ENCODE measurements at regions not wholly inside any gene's neighbourhood (a gene's known extent, or its start where the extent isn't known, plus 50 kb on each side); places are given as distances from the start of the nearest gene placed in this dataset.
"Not testable (repeated sequence)": the region's sequence is repeated elsewhere in the genome, so short reads cannot be mapped to it uniquely, and the experiment has no call there.

DNA sequence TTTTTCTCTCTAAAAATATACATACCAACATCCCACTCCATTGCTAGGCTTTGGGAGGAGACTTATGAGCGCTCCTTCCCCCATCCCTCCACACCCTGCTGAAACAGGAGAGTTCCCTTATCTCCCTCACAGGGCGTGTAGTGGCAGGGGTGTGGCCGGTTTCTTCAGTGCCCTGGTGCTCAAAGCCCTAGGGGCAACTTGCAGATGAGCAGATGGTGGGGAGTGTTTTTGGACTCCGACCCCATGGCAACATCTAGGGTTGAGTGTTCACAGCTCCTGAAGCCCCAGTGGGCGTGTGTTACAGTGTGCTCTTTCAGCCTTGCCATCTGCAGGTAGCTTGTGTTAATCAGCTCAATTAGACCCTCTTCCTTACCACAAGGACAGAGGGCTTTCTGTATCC is 409.5 kb downstream of the MAT2B start:
- peak; percentile 14 to 58 for DNase-seq
- TF ChIP-seq POLR2A (IDR thresholded peaks at IDR 0.05; ENCODE audit: low read length): no peak

DNA sequence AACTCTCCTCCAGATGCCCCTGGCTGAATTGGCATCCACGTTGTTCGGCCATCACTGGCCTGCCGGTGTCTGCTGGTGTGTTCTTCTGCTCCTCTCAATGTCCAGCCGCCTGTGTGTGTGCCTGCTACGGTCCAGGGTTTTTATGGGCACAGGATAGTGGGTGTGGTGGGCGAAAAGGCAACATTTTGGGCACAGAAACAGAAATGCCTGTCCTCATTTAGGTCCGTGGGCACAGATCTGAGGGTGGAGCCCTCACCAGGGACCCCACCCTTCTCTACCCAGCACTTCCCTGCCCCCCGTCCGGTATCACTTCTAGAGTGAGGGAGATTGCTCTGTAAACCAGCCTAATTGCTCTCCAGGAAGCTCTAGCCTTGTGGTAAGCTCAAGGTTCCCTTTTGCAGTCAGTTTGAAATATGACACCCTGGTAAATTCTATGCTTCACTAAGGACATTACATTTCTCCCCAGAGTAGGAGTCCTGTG is 410.1 kb downstream of the MAT2B start:
- no peak for TF ChIP-seq POLR2A (IDR thresholded peaks at IDR 0.05; ENCODE audit: low read length)
- TF ChIP-seq GATA1 (IDR thresholded peaks at IDR 0.05; ENCODE audit: low read depth, low read length): no peak
- DNase-seq: no peak

DNA sequence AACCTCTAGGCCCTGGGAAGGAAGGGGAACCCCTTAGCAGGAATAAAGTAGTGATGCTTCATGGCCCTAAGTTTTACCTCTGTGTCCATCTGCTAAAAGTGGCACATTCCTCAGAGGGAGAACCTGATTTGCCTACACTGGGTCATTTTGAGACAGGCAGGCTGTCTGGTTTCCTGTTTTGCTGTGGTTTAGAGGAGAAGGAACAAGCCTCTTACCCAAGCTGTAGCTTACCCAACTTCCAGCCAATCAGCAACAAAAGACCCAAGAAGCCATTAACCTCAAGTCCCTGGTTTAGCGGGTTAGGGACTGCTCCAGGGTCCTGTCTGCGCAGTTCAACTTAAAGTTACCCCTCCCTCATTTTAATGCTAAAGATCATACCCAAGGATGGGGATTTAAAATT is 411.0 kb downstream of the MAT2B start:
- TF ChIP-seq GATA1 (IDR thresholded peaks at IDR 0.05; ENCODE audit: low read depth, low read length) (no peak), POLR2A (IDR thresholded peaks at IDR 0.05; ENCODE audit: low read length) (no peak)
- no peak for DNase-seq

DNA sequence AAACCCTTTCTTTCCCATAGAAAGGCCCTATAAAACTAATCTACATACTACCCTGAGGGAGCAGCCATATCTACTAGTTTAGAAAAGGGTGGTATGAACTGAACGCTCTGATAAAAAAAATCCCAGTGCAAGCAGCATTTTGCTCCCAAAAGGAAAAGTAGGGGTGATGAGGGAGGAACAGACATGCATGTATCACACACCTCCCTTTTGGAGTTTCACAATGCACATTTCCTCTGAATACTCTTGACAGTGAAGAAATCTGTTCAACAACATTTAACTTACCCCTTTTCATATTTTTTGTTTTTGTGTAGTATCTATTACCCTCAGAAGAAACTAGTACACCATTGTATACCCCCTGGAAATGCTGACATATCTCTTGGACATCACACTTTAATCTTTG is 411.4 kb downstream of the MAT2B start:
- no peak for TF ChIP-seq POLR2A (IDR thresholded peaks at IDR 0.05; ENCODE audit: low read length)
- no peak for TF ChIP-seq GATA1 (IDR thresholded peaks at IDR 0.05; ENCODE audit: low read depth, low read length)
- no peak for DNase-seq

DNA sequence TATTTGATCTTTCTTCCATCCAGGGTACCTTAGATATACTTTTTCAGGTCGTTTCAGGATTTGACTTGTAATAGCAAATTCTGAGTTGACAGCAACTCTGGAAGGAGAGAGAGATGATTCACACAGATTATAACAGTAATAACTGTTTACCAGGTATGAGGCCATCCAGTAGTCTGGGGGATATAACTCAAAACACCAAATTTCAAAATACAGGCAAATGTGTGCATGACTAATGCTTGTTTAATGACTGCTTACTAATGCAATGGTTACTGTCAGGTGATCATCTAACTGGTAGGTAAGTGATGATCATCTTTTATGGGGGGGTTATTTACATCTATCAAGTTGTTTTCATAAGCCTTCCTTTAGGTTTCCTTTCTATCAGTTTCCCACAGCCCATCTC is 412.3 kb downstream of the MAT2B start:
- TF ChIP-seq POLR2A (IDR thresholded peaks at IDR 0.05; ENCODE audit: low read length) (no peak), GATA1 (IDR thresholded peaks at IDR 0.05; ENCODE audit: low read depth, low read length) (no peak)
- DNase-seq: no peak

DNA sequence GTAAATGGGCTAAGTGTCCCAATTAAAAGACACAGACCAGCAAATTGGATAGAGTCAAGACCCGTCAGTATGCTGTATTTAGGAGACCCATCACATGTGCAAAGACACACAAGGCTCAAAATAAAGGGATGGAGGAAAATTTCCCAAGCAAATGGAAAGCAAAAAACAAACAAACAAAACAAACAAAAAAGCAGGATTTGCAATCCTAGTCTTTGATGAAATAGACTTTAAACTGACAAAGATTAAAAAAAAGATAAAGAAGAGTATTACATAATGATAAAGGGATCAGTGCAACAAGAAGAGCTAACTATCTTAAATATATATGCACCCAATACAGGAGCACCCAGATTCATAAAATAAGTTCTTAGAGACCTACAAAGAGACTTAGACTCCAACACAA is 429.6 kb downstream of the MAT2B start:
- DNase-seq: not testable (repeated sequence)

DNA sequence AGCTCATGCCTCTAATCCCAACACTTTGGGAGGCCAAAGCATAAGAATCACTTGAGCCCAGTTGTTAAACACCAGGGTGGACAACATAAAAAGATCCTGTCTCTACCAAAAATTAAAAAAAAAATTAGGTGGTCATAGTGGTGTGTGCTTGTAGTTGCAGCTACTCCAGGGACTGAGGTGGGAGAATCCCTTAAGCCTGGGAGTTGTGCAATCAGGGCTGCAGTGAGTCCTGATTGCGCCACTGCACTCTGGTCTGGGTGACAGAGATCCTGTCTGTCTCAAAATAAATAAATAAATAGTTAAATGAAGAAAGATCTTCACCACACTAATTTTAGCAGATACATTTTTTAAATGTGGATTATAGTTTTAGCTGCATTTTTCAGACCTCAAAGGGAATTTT is 433.2 kb downstream of the MAT2B start:
- TF ChIP-seq POLR2A (IDR thresholded peaks at IDR 0.05; ENCODE audit: low read length) (no peak), GATA1 (IDR thresholded peaks at IDR 0.05; ENCODE audit: low read depth, low read length) (no peak)
- DNase-seq: no peak

DNA sequence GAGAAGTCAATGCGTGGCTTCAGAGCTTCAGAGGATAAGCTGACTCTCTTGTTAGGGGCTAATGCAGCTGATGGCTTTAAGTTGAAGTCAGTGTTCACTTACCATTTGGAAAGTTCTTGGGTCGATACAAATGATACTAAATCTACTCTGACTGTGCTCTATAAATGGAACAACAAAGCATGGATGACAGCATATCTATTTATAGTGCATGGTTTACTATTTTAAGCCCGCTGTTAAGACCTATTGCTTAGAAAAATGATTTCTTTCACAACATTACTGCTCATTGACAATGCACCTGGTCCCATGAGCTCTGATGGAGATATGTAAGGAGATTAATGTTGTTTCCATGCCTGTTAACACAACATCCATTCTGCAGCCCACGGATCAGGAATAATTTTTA is 435.7 kb downstream of the MAT2B start:
- TF ChIP-seq GATA1 (IDR thresholded peaks at IDR 0.05; ENCODE audit: low read depth, low read length) (no peak), POLR2A (IDR thresholded peaks at IDR 0.05; ENCODE audit: low read length) (no peak)
- DNase-seq: no peak

DNA sequence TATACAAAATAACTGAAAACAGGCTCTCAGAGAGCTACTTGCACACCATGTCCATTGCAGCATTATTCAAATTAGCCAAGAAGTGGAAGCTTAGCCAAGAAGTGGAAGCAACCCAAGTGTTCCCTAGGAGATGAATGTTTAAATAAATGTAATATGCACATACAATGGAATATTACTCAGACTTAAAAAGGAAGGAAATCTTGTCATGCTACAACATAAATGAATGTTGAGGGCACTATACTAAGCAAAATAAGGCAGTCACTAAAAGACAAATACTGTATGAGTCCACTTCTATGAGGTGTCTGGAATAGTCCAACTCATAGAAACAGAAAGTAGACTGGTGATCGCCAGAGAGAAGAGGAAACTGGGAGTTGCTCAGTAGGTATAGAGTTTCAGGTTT is 438.1 kb downstream of the MAT2B start:
- DNase-seq: no peak
- TF ChIP-seq POLR2A (IDR thresholded peaks at IDR 0.05; ENCODE audit: low read length) (no peak), GATA1 (IDR thresholded peaks at IDR 0.05; ENCODE audit: low read depth, low read length) (no peak)

DNA sequence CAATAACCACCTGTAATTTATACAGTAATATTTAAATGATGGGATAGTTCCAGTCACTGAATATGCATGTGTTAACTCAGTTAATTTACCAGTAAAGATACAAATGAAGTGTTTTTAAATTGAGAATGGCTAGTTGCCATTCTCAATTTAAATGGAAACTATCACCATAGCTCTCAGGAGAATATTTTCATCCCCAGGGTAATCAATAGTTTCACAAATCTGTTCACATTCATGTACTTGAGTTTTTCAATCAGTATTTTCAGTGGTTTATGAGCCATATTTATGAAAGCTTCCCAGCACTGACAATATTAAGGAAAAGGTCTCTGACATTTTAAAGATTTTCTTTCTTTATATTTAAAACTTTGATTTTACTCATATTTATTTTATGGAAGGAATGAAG is 439.3 kb downstream of the MAT2B start:
- DNase-seq: no peak
- TF ChIP-seq POLR2A (IDR thresholded peaks at IDR 0.05; ENCODE audit: low read length) (no peak), GATA1 (IDR thresholded peaks at IDR 0.05; ENCODE audit: low read depth, low read length) (no peak)

DNA sequence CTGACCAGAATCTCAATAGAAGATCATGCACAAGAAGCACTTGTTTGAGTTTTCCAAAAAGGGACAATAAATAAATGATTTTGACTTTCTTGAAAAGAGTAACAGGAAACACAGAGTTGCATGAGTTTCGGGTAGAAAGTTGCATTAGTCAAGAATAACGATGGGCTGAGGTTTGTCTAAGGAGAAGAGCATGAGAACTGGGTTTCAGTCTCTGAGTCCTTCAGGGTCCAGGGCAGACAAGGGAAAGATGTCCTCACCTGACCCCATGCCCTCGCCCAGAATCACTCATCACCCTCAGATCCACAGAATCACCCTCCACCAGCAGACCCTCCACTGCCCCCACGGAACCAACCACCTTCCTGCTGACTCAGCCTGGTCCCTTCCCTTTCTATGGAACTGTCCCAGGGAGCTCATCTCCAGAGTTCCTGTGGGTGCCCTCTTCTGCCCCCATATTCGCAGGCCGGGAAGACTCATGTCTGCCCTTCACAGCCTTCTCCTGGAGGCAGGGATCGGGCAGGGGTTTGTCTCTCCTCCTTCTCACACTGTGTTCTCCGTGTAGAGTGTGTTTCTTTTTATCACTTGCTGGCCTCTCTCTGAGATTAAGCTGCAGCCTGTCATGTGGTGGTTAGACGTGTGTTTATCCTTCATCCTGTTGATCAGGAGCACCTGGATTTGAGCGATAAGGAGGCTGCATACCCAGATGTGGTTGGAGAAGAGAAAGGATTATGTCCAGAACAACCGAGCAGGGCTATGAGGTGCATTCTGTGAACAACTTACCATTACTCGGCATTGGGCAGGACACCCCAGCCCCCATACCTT is 442.6 kb downstream of the MAT2B start:
- DNase-seq: no peak
- TF ChIP-seq GATA1 (IDR thresholded peaks at IDR 0.05; ENCODE audit: low read depth, low read length) (no peak), POLR2A (IDR thresholded peaks at IDR 0.05; ENCODE audit: low read length) (no peak)

DNA sequence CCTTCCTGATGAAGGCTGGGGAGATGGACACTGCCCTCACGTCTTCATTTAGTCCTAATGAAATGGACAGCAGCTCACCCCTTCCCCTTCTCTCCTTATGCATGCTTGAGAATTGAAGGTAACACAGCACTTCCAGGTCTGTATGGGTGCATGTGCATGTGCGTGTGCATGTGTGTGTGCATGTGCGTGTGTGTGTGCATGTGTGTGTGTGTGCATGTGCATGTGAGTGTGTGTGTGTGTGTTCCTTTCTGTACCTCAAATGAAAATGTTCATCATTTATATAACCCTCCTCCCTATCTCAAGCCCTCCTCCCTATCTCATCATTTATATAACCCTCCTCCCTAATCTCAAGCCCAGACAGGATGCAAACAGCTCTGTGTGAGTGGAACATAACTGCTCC is 444.8 kb downstream of the MAT2B start:
- TF ChIP-seq POLR2A (IDR thresholded peaks at IDR 0.05; ENCODE audit: low read length) (no peak), GATA1 (IDR thresholded peaks at IDR 0.05; ENCODE audit: low read depth, low read length) (no peak)

DNA sequence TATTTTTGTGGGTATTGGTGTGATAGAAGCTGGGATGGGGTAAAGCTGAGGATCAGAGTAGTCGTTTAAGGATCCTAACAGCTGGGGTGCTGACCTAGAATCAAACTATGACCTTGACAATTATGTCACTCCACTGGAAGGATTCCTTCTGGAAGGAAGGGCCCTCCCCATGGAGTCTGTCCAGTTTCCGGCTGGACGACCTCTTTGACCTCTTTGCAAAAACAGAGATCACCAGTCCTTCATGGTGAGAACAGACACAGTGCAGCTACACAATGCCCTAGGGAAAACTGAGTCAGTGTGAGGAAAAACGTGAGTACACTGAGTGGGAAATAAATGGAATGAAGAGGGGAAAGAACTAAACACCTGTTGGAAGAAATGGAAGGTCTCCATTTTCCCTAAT is 445.6 kb downstream of the MAT2B start:
- TF ChIP-seq GATA1 (IDR thresholded peaks at IDR 0.05; ENCODE audit: low read depth, low read length) (no peak), POLR2A (IDR thresholded peaks at IDR 0.05; ENCODE audit: low read length) (no peak)
- DNase-seq: no peak

More for the DNA sequence above, 444.8 kb downstream of the MAT2B start:
- no peak for DNase-seq

DNA sequence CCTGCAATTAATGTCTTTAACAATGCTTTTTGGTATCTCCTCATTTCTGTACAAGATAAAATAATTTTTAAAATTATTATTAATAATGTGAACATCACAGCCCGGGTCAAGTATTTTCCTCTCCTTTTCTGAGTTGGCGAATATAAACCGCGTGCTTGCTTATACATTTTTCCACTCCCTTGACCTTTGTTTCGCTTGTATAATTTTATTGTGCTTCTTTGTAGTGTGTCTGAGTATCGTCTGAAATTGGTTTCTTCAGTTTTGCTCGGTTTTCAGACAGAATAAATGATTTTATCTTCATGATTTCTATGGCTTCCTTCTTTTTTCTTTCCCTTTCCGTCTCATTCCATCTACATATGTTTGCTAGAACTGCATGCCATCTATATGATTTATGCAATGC is 448.5 kb downstream of the MAT2B start:
- TF ChIP-seq GATA1 (IDR thresholded peaks at IDR 0.05; ENCODE audit: low read depth, low read length): no peak
- no peak for TF ChIP-seq POLR2A (IDR thresholded peaks at IDR 0.05; ENCODE audit: low read length)
- DNase-seq: no peak

DNA sequence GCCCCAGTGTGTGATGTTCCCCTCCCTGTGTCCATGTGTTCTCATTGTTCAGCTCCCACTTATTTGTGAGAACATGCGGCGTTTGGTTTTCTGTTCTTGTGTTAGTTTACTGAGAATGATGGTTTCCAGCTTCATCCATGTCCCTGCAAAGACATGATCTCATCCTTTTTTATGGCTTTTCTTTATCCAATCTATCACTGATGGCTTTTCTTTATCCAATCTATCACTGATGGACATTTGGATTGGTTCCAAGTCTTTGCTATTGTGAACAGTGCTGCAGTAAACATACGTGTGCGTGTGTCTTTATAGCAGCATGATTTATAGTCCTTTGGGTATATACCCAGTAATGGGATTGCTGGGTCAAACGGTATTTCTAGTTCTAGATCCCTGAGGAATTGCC is 455.8 kb downstream of the MAT2B start:
- not testable (repeated sequence) for DNase-seq

DNA sequence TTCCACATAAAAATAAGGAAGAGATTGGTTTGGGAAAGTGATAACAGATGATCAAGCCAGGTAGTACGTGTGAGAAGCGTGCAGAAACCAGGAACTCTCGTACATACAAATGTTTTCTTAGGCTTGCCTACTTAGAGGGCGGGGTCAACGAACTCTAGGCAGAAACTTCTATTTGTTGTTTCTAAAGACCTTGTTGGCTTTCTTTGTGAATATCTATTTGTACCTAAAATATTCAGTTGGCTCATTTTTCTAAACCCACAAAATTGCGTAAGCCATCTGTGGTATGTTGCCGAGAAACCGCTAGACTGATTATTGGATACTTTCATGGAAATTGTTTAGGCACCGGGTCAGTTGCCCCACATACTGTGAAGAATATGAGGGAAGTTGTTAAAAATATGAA is 458.5 kb downstream of the MAT2B start:
- TF ChIP-seq POLR2A (IDR thresholded peaks at IDR 0.05; ENCODE audit: low read length): no peak
- no peak for TF ChIP-seq GATA1 (IDR thresholded peaks at IDR 0.05; ENCODE audit: low read depth, low read length)
- DNase-seq: no peak
